Endothelial cell of umbilical vein (primary cell): ENCODE measurements at regions not wholly inside any gene's neighbourhood (a gene's known extent, or its start where the extent isn't known, plus 50 kb on each side); places are given as distances from the start of the nearest gene placed in this dataset.

Experiments
- CTCF ChIP-seq, 2 donors: IDR thresholded peaks; 1 replicate in 1 of 2; 2 replicates in 1 of 2; pipeline ENCODE4 v1.5.1; 2011; ENCODE audit warnings: low read length in 2 of 2, mild to moderate bottlenecking in 2 of 2, moderate library complexity in 2 of 2, control low read depth in 1 of 2, inconsistent platforms in 1 of 2, low read depth in 1 of 2; ENCODE audit not compliant: insufficient read depth in 1 of 2; ENCODE audit errors: extremely low read depth in 1 of 2
- EZH2 ChIP-seq: IDR thresholded peaks from 2 replicates; pipeline ENCODE4 v1.6.1; 2012; ENCODE audit warnings: borderline replicate concordance, low read depth, mild to moderate bottlenecking, moderate library complexity, low read length, inconsistent platforms; ENCODE audit not compliant: severe bottlenecking
- FOS ChIP-seq: IDR thresholded peaks from 2 replicates; pipeline ENCODE4 v1.6.1; 2011; ENCODE audit warnings: mild to moderate bottlenecking, low read length, moderate library complexity, borderline replicate concordance; ENCODE audit not compliant: insufficient read depth
- GATA2 ChIP-seq: IDR thresholded peaks from 2 replicates; pipeline ENCODE4 v1.7.0; 2011; ENCODE audit warnings: low read depth, mild to moderate bottlenecking, moderate library complexity, mixed read lengths, low read length; ENCODE audit not compliant: insufficient read length, insufficient read depth
- JUN ChIP-seq: IDR thresholded peaks from 2 replicates; pipeline ENCODE4 v1.6.1; 2011; ENCODE audit warnings: borderline replicate concordance, low read depth; ENCODE audit not compliant: insufficient read length, insufficient read depth
- MAX ChIP-seq: IDR thresholded peaks from 2 replicates; pipeline ENCODE4 v1.6.1; 2011; ENCODE audit not compliant: insufficient read depth, insufficient read length
- MYC ChIP-seq: IDR thresholded peaks from one replicate; pipeline ENCODE4 v1.6.1; 2011; ENCODE audit warnings: mild to moderate bottlenecking, low read depth, low read length
- POLR2A ChIP-seq: IDR thresholded peaks from 2 replicates; pipeline ENCODE4 v1.6.1; 2012; ENCODE audit warnings: low read depth, mild to moderate bottlenecking, control low read depth, low read length
- POLR2AphosphoS5 ChIP-seq: IDR thresholded peaks from 2 replicates; pipeline ENCODE4 v1.6.1; 2012; ENCODE audit warnings: low read depth, mild to moderate bottlenecking, control low read depth, low read length, moderate library complexity; ENCODE audit not compliant: insufficient read depth

- TF ChIP-seq CTCF (IDR thresholded peaks at IDR 0.05; ENCODE audit: extremely low read depth in 1 of 2, insufficient read depth in 1 of 2, low read depth in 1 of 2, low read length in 2 of 2): no peak
- TF ChIP-seq POLR2AphosphoS5: no peak
- TF ChIP-seq POLR2A: no peak
- no peak for TF ChIP-seq GATA2
- TF ChIP-seq MYC: no peak
- TF ChIP-seq MAX: no peak
- no peak for TF ChIP-seq EZH2
- TF ChIP-seq JUN: no peak
- no peak for TF ChIP-seq FOS
Measured at GRCh38 chr2:16264931-16265540, 324.7 kb downstream of the MYCN start.
